ENCODE measurements at regions not wholly inside any gene's neighbourhood (a gene's known extent, or its start where the extent isn't known, plus 50 kb on each side); places are given as distances from the start of the nearest gene placed in this dataset.

DNA sequence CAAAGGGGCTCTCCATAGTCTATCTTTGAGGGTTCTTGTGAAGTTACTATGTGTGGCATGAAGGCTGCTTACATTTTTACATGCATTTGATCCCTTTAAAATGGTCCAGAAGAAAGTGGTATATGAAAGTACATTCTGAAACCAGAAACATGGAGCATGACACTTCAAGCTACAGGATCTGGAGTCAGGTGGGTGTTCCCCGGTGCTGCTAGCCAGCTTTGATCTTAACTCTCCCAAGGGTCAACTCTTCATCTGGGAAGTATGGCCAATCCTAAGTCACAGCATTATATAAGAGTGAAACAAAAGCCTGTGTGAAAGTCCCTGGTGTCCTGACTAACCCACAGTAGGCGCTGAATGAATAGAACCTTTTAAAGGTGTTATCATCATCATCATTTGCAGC, 91.0 kb upstream of the TAS2R1 start:
- DNase-seq, result no peak

DNA sequence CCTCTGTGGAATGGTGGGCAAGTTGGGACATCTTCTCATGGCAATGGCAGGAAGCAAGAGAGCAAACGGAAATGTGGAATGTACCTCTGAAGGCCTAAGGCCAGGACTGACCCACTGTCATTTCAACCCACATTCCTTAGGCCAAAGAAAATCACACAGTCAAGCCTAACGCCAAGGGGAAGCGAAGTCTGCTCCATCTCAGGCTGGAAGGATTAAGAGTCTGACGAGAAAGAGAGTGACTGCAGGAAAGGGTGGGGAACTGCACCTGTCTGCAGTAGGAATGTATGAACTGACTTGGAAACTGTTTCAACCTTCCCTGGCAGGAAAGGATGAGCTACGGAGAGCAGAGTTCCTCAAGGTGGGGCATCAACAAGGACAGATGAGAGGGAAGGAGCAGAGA, 90.2 kb upstream of the TAS2R1 start:
- no peak for DNase-seq

DNA sequence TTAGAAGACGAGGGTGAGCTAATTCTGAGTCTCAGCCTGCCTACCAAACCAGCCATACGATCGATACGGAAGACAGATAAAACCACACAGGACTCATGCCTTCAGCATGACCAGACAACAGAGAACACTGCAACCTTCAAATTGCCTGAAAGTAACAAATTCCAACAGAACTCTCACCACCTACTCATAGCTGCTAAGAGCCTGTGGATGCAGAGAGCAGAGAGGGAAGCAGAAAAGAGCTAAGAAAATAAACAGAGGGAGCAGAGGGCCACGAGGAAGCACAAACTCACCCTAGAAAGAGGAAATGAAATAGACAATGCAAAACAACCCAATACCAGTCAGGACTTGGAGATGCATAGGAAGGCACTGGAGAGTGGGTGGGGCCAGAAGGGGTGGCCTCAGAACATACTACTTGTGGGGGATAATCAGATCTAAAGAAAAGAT, 86.7 kb upstream of the TAS2R1 start:
- DNase-seq, result no peak

DNA sequence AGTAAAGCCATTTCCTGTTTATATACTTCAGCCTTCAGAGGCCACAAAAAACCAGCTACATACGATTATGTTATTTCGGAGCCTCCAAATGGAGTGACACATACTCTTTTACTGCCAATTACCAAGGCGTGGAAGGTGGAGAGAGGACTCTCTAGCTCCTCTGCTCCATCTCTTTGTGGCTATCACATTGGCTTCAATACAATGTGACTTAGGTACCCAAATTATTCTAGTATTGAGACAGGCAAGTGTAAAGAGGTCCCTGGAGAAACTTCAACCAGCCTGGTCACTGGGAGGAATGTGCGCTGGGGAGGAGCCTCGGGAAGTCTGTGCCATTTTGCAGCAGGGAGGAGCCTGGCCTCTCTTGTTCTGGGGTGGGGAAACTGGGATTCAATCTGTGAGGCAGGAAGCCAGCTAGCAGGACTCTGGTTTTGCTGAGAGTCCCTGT, 85.8 kb upstream of the TAS2R1 start:
- no peak for DNase-seq

DNA sequence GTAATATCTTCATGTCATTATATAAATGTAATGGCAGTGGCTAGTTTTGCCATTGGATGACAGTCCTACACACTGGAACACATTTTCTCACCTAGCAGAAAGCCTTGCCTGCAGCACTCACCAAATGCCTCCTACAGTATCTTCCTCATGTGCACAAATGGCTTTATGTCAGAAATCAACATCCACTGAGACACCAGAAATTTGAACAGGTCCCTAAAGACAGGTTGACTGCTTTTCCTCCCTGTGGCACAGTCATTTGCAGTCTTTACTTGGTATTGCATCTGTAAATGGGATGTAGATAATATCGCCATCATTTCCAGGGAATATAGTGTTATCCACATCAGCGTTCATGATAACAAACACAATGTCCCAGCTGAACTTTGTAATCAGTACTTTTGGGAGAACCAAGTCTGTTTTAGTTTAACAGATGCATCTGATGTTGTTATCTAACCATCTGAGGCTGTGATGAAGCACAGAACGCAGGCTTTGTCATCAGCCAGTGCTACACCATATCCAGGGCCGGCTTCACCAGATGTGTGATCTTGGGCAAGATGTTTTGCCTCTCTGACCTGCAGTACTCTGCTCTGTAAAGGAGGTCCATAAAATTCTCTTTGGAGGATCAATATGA, 83.9 kb upstream of the TAS2R1 start:
- DNase-seq, result no peak

DNA sequence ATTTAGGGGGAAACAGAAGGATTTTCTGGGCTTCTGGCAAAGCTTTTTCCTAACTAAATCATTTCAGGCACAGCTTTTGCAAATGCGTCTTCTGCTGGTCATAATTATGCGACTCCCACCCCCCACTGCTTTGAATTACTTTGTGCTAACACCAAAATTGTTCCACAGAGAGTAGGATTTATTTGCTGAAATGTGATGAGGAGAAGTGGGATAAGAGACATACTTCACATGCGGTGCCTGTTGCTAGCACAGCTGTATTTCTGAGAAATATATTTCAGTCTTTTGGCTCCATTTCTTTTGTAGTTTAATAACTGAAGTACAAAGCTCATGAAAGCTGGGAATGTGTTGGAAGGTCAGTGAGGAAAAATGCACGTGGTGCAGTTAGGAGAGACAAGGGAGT, 83.2 kb upstream of the TAS2R1 start:
- no peak for DNase-seq

DNA sequence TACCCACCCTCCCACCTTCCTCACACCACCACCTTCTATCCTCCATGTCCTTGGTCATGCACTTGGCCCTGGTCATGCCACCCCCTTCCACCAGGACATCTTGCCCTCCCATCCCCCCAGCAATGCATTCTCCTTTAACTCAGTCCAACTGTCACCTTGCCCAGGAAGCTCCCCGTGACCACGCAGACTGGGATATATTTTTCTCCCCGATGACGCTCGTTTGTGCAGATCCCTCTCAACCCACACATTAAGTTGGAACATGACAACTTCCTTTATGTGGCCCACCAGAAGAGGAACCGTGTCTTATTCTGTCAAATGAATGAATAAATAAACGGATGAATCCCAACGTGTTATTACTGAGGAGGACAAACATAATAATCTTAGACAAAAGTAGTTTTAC, 82.8 kb upstream of the TAS2R1 start:
- DNase-seq, result no peak

DNA sequence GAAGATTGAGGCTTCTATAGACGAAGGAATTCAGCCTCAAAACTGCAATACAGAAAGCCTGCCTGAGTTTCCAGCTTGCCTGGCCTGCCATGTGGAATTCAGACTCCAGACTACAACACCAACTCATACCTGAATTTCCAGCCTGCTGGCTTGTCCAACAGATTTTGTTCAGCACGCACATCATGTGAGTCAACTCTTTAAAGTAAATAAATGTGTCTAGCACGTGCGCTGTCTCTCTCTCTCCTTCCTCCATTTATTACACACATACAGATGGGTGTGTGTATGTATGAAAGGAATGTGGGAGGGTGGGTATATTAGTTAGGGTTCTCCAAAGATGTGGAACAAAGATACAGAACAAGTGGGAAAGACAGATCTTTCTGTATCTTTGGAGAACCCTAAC, 82.4 kb upstream of the TAS2R1 start:
- no peak for DNase-seq

DNA sequence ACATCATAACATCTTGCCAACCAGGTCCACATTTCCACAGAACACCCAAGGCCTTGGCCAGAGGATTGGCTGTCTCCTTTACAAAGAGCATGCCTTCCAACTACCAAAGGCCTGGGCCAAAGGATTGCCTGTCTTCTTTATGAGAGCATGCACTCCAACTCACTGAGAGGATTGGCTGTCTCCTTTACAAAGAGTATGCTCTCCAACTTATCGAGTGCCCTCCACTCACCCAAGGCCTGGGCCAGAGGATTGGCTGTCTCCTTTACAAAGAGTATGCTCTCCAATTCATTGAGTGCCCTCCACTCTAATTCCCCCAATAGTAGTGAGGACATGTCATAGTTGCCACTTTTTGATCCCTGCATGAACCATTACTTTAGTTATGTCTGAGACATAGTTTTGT, 79.9 kb upstream of the TAS2R1 start:
- no peak for DNase-seq

DNA sequence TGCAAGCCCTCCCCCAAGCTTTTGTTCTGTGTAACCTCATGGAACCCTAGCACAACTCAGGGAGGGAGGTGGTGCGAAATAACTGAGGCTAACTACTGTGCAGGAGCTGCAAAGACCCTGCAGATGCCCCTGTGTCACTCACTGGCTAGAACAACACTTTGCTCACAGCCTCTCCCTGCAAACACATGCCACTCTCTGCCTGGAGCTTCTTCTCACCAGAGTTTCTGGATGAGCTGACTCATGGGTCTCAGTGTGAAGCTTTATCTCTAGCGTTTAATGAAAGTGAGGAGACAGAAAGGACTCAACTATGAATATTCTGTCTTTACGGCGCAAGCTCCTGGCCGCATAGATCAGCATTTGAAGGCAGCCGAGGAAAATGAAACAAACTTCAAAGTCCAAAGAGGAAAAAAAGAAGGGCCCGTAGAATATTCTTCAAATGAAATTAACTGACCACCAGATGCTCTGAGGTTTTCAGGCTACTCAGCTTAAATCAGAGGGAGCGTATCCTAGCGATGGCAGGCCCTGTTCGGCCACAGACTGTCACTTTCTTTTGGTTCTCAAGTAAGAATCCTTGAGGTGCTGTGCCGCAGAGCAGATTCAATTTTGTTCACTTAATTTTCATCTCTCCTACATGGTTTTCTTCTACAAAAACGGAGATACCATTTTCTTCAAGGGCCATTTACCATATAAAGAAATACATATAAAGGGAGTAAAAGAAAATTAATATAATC, 77.7 kb upstream of the TAS2R1 start:
- DNase-seq, result no peak

DNA sequence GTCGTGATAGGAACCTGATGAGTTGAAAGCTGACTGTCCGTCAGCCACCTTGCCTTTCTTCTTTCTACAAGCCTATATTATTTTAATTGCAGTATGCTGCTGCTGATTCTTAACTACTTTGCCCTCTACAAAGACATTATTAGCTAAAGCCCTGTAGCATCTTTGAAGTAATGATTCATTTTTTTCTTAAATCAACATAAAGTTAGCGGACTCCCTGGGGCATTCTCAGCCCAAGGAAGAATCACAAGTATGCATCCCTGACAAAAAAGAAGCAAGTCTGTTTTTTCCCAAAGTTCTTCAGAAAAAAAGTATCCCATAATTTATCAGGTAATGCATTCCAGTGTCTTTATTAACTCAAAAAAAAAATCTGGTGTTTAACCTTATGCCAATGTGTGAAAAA, 69.5 kb upstream of the TAS2R1 start:
- DNase-seq, result no peak

DNA sequence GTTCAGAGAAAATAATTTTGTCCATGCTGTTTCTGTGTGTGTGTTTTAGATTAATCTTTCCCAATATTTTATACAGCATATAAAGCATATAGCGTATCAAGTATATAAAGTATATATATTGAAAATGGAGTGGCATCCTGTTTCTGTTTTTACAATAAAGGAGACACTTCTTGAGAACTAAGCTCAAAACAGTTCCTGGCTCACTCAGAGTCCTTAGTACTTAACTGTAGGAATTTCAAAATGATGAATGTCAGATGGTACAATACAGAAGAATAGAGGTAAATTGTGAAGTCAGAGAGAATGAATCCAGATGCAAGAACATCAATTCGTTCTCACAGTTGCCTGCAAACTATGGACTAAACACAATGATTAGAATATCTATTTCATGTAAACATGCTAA, 68.7 kb upstream of the TAS2R1 start:
- DNase-seq, result no peak

DNA sequence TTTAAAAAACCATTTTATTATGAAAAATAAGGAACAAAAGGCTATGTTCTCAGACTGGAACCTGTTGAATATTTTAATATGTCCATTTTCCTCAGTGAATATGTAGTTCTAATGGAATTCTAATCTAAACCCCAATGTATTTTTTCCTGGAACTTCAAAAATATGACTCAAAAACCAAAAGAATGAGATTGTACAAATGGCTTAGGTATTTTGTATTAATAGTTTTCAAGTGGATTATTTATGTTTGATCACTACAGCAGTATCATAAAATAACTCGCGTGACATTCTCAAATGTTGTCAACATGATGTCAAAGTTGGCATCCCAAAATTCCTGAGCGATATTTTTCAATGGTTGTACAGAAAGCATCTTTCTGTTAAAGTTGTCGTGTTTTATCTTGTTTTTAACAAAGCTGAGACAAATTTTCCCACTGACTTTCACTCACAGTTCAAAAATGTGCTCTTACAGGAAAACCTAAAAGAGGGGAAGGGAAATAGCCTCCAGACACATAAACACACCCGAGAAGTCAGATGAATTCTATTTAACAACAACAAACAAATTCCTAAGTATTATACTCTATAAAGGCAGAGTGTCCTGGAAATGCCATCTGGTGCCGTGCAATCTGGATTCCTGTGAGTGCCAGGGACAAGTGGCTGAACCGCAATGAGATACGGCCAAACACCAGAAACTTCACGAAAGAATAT, 68.1 kb upstream of the TAS2R1 start:
- no peak for DNase-seq

DNA sequence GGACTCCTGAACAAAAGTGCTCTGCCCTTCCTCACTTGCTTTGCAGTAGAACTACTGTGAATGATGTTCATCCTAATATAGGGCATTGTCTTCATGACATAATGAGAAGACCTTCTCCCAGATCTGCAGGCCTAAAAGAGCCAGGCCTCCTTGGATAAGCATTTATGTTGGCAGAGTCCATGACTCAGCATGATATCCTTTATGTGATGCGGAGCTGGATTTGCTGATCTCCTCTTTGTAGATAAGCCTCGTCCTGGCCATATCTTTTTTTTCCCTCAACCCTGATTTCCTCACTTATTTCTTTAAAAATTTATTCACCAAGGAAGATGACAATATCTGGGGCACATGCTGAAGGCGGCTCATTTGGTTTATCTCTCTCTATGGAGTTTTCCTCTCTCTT, 62.4 kb upstream of the TAS2R1 start:
- DNase-seq, result no peak

DNA sequence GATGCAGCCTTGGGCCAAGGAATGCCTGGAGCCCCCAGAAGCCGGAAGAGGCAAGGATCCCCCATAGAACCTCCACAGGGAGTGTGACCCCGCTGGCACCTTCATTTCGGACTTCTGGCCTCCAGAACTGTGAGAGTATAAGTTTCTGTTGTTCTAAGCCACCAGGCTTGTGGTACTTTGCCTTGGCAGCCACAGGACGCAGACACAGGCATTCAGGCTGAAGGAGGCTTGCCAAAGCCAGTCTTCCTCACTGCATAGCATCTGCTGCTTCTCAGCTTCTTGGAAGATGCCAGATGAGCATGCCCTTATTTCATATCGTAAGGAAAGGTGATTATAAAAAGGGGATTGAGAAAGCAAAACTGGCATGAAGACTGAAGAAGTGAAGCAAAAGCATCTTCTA, 61.1 kb upstream of the TAS2R1 start:
- no peak for DNase-seq

DNA sequence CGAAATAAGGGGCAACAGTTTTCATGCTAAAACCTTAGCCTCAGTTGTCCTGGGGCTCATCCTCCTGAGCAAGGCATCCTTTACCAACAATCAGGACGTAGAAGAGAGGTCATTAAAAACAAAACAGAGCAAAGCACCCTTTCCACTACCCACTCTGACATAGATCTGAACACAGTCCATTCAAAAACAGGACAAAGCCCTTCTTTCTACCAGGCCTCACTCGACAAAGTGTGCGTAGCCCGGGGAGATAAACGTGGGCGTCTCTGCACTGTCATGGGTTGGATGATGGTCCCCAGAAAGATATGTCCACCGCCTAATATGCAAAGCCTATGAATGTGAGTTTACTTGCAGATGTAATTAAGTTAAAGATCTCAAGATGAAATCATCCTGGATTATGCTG, 60.6 kb upstream of the TAS2R1 start:
- DNase-seq, result no peak

DNA sequence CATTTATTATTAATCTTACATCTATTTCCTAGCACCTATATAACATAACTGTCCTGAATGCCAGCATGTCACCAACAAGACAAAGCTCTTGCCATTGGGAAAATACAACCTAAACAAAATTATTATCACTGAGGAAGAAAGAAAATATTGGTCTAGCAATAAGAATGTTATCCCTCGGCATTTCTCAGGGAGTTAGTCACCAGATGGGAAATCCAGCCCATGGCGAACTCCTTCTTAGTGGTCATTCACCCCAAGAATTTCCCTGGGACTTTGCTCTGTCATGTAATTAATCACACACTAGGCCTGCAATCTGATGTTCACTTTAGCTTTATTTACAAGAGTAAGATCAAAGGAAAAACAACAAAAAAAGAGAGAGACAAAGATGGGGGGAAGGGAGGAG, 56.1 kb upstream of the TAS2R1 start:
- DNase-seq, result no peak

DNA sequence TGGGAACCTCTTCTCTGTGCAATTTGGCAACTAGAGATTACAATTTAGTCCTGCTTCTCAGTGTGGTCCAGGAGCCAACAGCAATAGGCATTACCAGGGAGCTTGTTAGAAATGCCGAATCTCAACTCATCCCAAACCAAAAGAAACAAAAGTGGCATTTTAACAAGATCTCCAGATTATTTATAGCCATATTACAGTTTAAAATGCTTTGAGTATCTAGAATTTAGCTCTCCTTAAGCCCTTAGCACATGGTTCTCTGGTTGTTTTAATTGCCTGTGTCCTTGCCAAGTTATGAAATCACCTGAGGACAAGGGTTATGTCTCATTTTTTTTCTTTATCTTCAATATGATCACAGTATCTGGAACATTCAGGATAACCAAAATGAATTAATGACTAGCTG, 51.6 kb upstream of the TAS2R1 start:
- DNase-seq, result no peak
